GM12892 (cell line): ENCODE measurements at regions not wholly inside any gene's neighbourhood (a gene's known extent, or its start where the extent isn't known, plus 50 kb on each side); places are given as distances from the start of the nearest gene placed in this dataset.

ENCODE experiments used
- POLR2A ChIP-seq: IDR thresholded peaks from 2 replicates; pipeline ENCODE4 v1.6.1; 2011; ENCODE audit warnings: low read depth, low read length, control low read depth
- POLR2AphosphoS5 ChIP-seq: IDR thresholded peaks from 2 replicates; pipeline ENCODE4 v1.6.1; 2011; ENCODE audit warnings: low read depth, low read length, control low read depth

DNA sequence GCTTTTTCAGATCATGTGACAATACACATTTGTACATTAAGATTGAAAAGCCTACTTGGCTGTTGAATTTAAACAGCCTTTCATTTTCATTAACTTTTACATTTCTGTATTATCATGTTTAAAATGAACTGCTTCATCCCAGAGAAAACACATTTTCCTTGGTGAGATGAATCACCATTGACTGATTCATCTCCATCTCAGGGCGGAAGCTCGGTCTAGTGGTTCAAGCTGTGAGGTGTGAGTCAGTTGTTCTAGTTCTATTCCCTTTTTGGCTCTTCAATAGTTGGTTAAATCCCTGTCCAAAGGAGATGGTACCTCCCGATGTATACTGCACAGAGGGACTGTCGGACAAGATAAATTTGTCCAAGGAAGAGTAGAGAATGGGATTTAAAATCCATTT is 189.7 kb downstream of the ADCYAP1 start:
- TF ChIP-seq POLR2A (no peak), POLR2AphosphoS5 (no peak)
